Upper lobe of left lung (tissue), 6 donors: ENCODE measurements at regions not wholly inside any gene's neighbourhood (a gene's known extent, or its start where the extent isn't known, plus 50 kb on each side); places are given as distances from the start of the nearest gene placed in this dataset.

Experiments used
- ATAC-seq, 2 donors: fragments of 200-7000 bp; cut with Tn5 transposase; one replicate each; pipeline ENCODE4 v1.9.1; 2022; ENCODE audit warnings: mild to moderate bottlenecking in 2 of 2, moderate library complexity in 2 of 2; ENCODE audit not compliant: low FRiP score in 2 of 2
- DNase-seq, 2 donors: peaks; one replicate each; pipeline ENCODE4 v3.0.0-alpha.2; 2019 to 2020
- H3K27ac ChIP-seq, 4 donors: fragments of 200-600 bp; sonication (generic); one replicate each; pipeline ENCODE4 v1.5.1; 2016 to 2019
- H3K27me3 ChIP-seq, 4 donors: fragments of 200-600 bp; sonication (generic); one replicate each; pipeline ENCODE4 v1.5.1; 2017 to 2019
- H3K36me3 ChIP-seq, 4 donors: fragments of 200-600 bp; sonication (generic); one replicate each; pipeline ENCODE4 v1.5.1; 2016 to 2019
- H3K4me1 ChIP-seq, 4 donors: fragments of 200-600 bp; sonication (generic); one replicate each; pipeline ENCODE4 v1.5.1; 2018 to 2019
- H3K4me3 ChIP-seq, 4 donors: fragments of 200-600 bp; sonication (generic); one replicate each; pipeline ENCODE4 v1.5.1; 2017 to 2019; ENCODE audit warnings: mild to moderate bottlenecking in 2 of 4, moderate library complexity in 1 of 4
- H3K9me3 ChIP-seq, 4 donors: fragments of 200-600 bp; sonication (generic); one replicate each; pipeline ENCODE4 v1.5.1; 2018 to 2019
- EP300 ChIP-seq, 4 donors: sonication (generic); formaldehyde crosslinking; IDR thresholded peaks; one replicate each; pipeline ENCODE4 v1.5.1; 2017; ENCODE audit warnings: antibody characterized with exemption in 4 of 4, control low read depth in 2 of 4
- POLR2A ChIP-seq, 4 donors: fragments of 450-650 bp; IDR thresholded peaks; one replicate each; pipeline ENCODE4 v1.5.1; 2016 to 2017; ENCODE audit warnings: antibody characterized with exemption in 4 of 4, mild to moderate bottlenecking in 2 of 4
- POLR2AphosphoS5 ChIP-seq, 2 donors: sonication (generic); formaldehyde crosslinking; IDR thresholded peaks; one replicate each; pipeline ENCODE4 v1.5.1; 2017; ENCODE audit warnings: antibody characterized with exemption in 2 of 2
- WGBS, 2 donors: methylation state at CpG; one replicate each; pipeline ENCODE4 v1.1.5; 2017 to 2018; 5-methylcytosine and 5-hydroxymethylcytosine counted together
- TF ChIP-seq, protein P1 (sequence below), 6 experiments: fragments of 450-650 bp in 4 of 6; fragments of 200-600 bp in 2 of 6; sonication (generic) in 2 of 6; IDR thresholded peaks; one replicate each; pipeline ENCODE4 v1.5.1; 2016 to 2019; ENCODE audit warnings: antibody characterized with exemption in 6 of 6
- donor health status: DM: no; HTN: no; CAD: no; lungs with moderate emphysema.
- donor health status: DM: no; HTN: yes; CAD: no; lungs with severe emphysema.

DNA sequence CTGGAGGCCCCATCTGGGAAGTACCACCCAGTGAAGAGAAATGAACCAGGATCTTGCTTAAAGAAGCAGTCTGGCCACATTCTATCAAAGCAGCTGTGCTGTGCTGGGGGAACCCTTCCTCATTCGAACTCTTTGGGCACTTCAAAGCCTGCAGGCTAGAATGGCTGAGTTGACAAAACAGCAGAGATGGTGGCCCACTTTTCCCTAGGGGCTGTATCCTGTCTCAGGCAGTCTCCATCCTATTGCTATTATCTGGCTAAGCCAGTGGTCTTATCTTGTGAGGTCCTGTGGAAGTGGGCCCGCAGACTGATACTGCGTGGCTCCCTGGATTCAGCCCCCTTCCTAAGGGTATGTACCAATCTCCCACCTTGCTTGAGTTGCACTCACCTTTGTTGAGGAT, 114.3 kb downstream of the VSIG4 start:
- no peaks in the 10 kb centered on the region for H3K27me3 ChIP-seq
- DNase-seq (no peak), ATAC-seq (no peak)
- WGBS, 2 donors = 71 to 94% methylated on average over 3 of the region's 3 CpGs
- H3K27ac ChIP-seq = no peak overlapping the region
- no peaks in the 10 kb centered on the region for H3K36me3 ChIP-seq
- no peaks in the 10 kb centered on the region for H3K4me1 ChIP-seq
- H3K4me3 ChIP-seq = no peak overlapping the region
- no peaks in the 10 kb centered on the region for H3K9me3 ChIP-seq
- no peak for TF ChIP-seq EP300 (IDR thresholded peaks at IDR 0.05)
- TF ChIP-seq, protein P1, sequence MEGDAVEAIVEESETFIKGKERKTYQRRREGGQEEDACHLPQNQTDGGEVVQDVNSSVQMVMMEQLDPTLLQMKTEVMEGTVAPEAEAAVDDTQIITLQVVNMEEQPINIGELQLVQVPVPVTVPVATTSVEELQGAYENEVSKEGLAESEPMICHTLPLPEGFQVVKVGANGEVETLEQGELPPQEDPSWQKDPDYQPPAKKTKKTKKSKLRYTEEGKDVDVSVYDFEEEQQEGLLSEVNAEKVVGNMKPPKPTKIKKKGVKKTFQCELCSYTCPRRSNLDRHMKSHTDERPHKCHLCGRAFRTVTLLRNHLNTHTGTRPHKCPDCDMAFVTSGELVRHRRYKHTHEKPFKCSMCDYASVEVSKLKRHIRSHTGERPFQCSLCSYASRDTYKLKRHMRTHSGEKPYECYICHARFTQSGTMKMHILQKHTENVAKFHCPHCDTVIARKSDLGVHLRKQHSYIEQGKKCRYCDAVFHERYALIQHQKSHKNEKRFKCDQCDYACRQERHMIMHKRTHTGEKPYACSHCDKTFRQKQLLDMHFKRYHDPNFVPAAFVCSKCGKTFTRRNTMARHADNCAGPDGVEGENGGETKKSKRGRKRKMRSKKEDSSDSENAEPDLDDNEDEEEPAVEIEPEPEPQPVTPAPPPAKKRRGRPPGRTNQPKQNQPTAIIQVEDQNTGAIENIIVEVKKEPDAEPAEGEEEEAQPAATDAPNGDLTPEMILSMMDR (IDR thresholded peaks at IDR 0.05) = no peak
- TF ChIP-seq POLR2A (IDR thresholded peaks at IDR 0.05) = no peak
- TF ChIP-seq POLR2AphosphoS5 (IDR thresholded peaks at IDR 0.05) = no peak

DNA sequence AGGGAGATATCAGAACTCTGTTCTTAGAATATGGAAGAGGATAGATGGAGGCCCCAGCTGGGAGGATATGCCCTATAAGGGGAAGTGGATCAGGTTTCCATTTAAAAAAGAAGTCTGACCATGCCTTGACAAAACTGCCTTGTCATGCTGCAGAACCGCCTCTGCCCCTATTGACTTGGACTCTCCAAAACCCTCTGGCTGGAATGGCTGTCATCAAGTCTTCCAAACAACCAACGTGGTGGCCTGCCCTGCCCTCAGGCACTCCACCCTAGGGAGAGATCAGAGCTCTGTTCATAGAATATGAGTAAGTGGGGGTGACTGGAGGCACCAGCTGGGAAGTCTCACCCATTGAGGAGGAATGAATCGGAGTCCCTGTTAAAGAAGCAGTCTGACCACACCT, 114.9 kb downstream of the VSIG4 start:
- H3K9me3 ChIP-seq = no peaks in the 10 kb centered on the region
- no peaks in the 10 kb centered on the region for H3K36me3 ChIP-seq
- H3K27ac ChIP-seq = no peak overlapping the region
- TF ChIP-seq POLR2A (IDR thresholded peaks at IDR 0.05) (no peak), EP300 (IDR thresholded peaks at IDR 0.05) (no peak), POLR2AphosphoS5 (IDR thresholded peaks at IDR 0.05) (no peak)
- TF ChIP-seq, protein P1 (IDR thresholded peaks at IDR 0.05) = no peak
- no peak for ATAC-seq
- H3K4me1 ChIP-seq = no peaks in the 10 kb centered on the region
- H3K4me3 ChIP-seq = no peak overlapping the region
- H3K27me3 ChIP-seq = no peaks in the 10 kb centered on the region
- no peak for DNase-seq
- 51 to 64% methylated on average over 2 to 3 of the region's 3 CpGs for WGBS, 2 donors

DNA sequence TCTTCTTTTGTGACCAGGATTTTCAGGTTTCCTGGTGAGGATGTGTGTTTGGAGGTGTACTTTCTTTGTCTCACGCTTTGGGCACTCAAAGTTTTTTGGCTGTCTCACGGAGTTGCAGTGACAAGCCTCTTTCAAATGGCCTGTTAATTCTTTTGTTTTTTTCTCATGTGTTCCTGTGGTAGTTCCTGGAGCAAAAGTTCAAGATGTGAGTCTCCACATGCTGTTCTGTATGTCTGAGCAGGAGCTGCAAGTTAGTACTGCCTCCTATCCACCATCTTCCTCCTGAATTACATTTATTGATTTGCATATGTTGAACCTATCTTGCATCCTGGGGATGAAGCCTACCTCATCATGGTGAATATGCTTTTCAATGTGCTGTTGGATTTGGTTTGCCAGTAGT, 118.5 kb downstream of the VSIG4 start:
- WGBS, 2 donors = 36 to 68% methylated on average over 2 of the region's 2 CpGs
- no peak for TF ChIP-seq POLR2A (IDR thresholded peaks at IDR 0.05)
- TF ChIP-seq, protein P1 (IDR thresholded peaks at IDR 0.05) = no peak
- H3K9me3 ChIP-seq = no peaks in the 10 kb centered on the region

DNA sequence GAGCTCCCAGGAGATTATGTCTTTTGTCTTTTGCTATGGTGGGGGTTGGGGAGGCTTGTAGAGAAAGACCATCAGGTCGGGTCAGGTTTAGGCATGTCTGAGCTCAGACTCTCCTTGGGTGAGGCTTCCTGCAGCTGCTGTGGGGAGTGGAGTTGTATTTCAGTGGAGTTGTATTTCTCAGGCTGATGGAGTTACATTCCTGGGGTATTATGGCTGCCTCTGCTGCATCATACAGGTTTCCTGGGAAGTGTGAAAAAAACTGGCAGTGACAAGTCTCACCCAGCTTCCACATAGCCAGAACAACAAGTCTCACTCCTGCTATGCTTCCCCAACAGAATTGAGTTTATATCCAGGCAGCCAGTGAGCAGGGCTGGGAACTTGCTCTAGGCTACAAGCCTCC, 119.3 kb downstream of the VSIG4 start:
- Histone ChIP-seq H3K36me3 (no peaks in the 10 kb centered on the region), H3K4me1 (no peaks in the 10 kb centered on the region), H3K27ac (no peak overlapping the region), H3K4me3 (no peak overlapping the region), H3K9me3 (no peaks in the 10 kb centered on the region), H3K27me3 (no peaks in the 10 kb centered on the region)
- TF ChIP-seq POLR2AphosphoS5 (IDR thresholded peaks at IDR 0.05) (no peak), EP300 (IDR thresholded peaks at IDR 0.05) (no peak), POLR2A (IDR thresholded peaks at IDR 0.05) (no peak)
- TF ChIP-seq, protein P1 (IDR thresholded peaks at IDR 0.05) = no peak
- DNase-seq (no peak), ATAC-seq (no peak)
- WGBS, 2 donors = 38% methylated on average over 1 of the region's 1 CpG; no CpG with 5 or more reads in 1 of the 2 donors

More for the DNA sequence above, 118.5 kb downstream of the VSIG4 start:
- no peak for DNase-seq
- H3K4me1 ChIP-seq = no peaks in the 10 kb centered on the region
- H3K27ac ChIP-seq = no peak overlapping the region
- ATAC-seq = no peak
- no peaks in the 10 kb centered on the region for H3K36me3 ChIP-seq
- H3K4me3 ChIP-seq = no peak overlapping the region
- H3K27me3 ChIP-seq = no peaks in the 10 kb centered on the region

DNA sequence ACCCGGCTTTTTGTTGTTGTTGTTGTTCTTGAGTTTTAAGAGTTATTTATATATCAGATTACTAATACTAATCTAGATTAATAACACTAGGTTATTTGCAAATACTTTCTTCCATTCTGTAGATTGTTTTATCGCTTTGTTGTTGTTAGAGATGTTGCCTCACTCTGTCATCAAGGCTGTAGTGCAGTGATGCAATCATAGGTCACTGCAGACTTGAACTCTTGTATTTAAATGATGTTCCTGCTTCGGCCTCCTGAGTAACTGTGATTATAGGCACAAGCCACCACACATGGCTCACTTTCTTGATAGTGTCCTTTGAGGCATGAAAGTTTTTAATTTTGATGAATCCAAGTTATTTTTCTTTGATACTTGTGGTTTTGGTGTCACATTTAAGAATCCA, 129.0 kb downstream of the VSIG4 start:
- TF ChIP-seq POLR2AphosphoS5 (IDR thresholded peaks at IDR 0.05) (no peak), EP300 (IDR thresholded peaks at IDR 0.05) (no peak), POLR2A (IDR thresholded peaks at IDR 0.05) (no peak)
- TF ChIP-seq, protein P1 (IDR thresholded peaks at IDR 0.05) = no peak
- DNase-seq = no peak
- Histone ChIP-seq H3K27me3 (no peaks in the 10 kb centered on the region), H3K4me1 (no peaks in the 10 kb centered on the region), H3K4me3 (no peak overlapping the region), H3K9me3 (no peaks in the 10 kb centered on the region), H3K27ac (no peak overlapping the region), H3K36me3 (no peaks in the 10 kb centered on the region)
- ATAC-seq = no peak
- WGBS, 2 donors = 73 to 82% methylated on average over 3 of the region's 3 CpGs
